ENCODE measurements at regions not wholly inside any gene's neighbourhood (a gene's known extent, or its start where the extent isn't known, plus 50 kb on each side); places are given as distances from the start of the nearest gene placed in this dataset.

DNA sequence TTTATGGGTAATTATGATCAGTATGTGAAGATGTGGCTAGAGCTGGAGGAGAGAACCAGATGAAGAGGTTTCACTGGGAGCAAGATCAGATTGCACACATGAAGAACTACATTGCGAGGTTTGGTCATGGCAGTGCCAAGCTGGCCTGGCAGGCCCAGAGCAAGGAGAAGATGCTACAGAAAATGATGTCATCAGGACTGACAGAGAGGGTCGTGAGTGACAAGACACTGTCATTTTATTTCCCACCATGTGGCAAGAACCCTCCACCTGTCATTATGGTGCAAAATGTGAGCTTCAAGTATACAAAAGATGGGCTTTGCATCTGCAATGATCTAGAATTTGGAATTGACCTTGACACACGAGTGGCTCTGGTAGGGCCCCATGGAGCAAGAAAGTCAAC is 168.3 kb downstream of the C3orf38 start:
- H3K36me3 ChIP-seq (replicated peaks; ENCODE audit: control insufficient read depth, insufficient read depth, low read length), result no peaks in the 10 kb centered on the region
- no peak for DNase-seq
- H3K4me3 ChIP-seq (ENCODE audit: insufficient read depth, low read depth, low read length), result no peak overlapping the region
- no peaks in the 10 kb centered on the region for H3K27me3 ChIP-seq (ENCODE audit: control insufficient read depth, insufficient read depth, low read length)

DNA sequence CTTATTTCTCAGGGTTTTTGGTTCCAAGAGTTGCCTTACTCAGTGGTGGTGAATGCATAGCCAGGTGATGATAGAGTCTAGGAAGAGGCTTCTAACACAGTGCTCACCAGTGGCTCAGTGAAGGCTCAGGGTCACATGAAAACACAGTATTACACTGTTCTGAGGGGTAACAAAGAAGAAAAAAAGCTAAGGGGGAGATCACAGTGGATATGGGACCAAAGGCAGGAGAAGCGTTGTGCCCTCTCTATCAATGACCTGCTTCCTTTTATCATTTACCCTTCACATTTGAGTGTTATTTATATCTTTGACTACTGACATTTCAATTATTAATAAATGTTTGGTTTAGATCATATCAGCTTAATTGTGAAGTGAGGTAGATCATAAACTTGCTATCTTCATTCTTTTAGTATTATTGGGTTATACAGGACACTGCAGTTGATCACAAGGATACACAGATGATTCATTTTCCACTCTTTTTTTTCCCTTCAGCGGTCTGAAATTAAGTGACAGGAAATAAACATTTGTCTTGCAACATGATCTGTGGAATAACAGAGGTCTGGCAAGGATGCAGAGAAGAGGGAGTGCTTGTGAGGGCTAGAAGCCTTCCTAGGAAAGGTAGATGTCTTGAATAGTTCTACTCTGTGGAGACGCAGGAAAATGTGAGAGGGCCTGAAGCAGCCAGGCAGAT is 171.7 kb downstream of the C3orf38 start:
- DNase-seq, result no peak
- Histone ChIP-seq H3K4me3 (ENCODE audit: insufficient read depth, low read depth, low read length) (no peak overlapping the region), H3K36me3 (replicated peaks; ENCODE audit: control insufficient read depth, insufficient read depth, low read length) (no peaks in the 10 kb centered on the region), H3K27me3 (ENCODE audit: control insufficient read depth, insufficient read depth, low read length) (no peaks in the 10 kb centered on the region)

DNA sequence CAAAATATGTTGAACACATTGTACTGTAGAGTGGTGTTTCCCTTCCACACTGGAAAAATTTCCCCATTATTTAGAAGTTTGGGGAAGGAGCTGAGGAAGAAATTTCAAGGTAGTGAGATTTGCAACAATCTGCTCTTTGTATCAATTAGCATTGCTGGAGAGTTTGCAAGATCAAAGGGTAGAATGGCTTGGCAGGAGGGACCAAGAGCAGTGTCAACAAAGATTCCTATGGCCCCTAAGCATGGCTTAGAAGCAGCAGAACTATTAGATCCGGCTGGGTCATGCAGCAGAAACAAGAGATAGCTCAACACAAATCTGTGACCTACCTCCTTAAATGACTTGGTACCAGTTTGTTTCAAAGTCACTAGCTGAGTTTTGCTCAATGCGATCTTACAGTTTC is 175.0 kb downstream of the C3orf38 start:
- Histone ChIP-seq H3K4me3 (ENCODE audit: insufficient read depth, low read depth, low read length) (no peak overlapping the region), H3K27me3 (ENCODE audit: control insufficient read depth, insufficient read depth, low read length) (no peaks in the 10 kb centered on the region), H3K36me3 (replicated peaks; ENCODE audit: control insufficient read depth, insufficient read depth, low read length) (no peaks in the 10 kb centered on the region)
- no peak for DNase-seq

DNA sequence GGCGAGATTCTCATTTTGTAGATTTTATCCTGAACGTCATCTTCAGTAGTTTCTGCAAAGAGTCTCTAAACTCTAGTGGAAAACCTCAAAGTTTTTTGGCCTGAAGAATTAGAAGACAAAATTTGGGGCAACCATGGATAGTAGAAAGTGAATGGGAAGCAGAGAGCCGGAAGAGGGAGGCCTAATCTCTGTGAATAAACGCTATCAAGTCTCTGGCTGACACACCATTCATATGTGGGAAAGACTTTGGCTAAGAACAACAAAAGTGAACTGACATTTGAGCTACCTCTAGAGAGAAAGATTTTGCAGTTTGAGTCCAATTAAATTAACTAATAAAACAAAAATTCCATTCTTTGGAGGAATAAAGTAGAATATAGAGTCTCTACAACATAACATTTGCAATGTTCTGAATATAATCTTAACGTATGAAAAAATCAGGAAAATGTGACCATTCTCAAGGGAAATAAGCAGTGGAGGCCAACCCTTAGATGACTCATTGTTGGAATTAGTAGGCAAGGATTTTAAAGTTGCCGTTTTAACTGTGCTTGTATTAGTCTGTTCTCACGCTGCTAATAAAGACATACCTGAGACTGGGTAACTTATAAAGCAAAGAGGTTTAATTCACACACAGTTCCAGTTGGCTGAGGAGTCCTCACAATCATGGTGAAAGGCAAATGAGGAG is 184.6 kb downstream of the C3orf38 start:
- Histone ChIP-seq H3K36me3 (replicated peaks; ENCODE audit: control insufficient read depth, insufficient read depth, low read length) (no peaks in the 10 kb centered on the region), H3K27me3 (ENCODE audit: control insufficient read depth, insufficient read depth, low read length) (no peaks in the 10 kb centered on the region), H3K4me3 (ENCODE audit: insufficient read depth, low read depth, low read length) (no peak overlapping the region)
- DNase-seq, result no peak

DNA sequence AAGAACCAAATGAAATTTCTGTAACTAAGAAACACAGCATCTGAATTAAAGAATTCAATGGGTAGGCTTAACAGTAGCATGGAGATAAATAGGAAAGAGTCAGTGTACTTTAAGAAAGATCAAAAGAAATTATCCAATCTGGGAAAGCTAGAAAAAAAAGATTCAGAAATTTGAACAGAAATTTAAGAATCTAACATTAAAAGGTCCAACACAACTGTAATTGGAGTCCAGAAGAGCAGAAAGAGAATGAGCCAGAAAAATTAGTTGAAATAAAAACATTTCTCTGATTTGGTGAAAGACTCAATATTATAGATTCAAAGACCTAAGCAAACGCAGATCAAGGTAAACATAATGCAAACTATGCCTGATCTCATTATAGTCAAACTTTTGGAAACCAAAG is 187.1 kb downstream of the C3orf38 start:
- no peaks in the 10 kb centered on the region for H3K36me3 ChIP-seq (replicated peaks; ENCODE audit: control insufficient read depth, insufficient read depth, low read length)
- H3K27me3 ChIP-seq (ENCODE audit: control insufficient read depth, insufficient read depth, low read length), result no peaks in the 10 kb centered on the region
- DNase-seq, result no peak
- no peak overlapping the region for H3K4me3 ChIP-seq (ENCODE audit: insufficient read depth, low read depth, low read length)

DNA sequence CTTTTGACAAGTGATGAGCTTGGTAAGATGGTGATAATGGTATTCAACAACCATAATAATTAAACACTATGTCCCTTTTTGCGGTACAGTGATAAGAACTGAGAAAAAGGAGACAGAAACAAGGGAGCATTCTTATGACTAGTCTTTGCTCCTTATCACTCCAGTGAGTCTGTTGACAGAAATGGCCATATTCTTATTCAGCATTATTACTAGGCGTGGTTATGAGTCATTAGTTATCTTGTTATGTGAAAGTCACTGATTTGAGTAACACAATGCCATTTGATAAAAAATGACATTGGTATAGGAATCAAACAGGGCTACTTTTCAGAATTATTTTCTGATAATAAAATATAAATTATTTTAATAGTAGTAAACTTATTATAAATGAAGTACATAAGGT is 193.5 kb downstream of the C3orf38 start:
- Histone ChIP-seq H3K36me3 (replicated peaks; ENCODE audit: control insufficient read depth, insufficient read depth, low read length) (no peaks in the 10 kb centered on the region), H3K27me3 (ENCODE audit: control insufficient read depth, insufficient read depth, low read length) (no peaks in the 10 kb centered on the region), H3K4me3 (ENCODE audit: insufficient read depth, low read depth, low read length) (no peak overlapping the region)
- DNase-seq, result no peak

DNA sequence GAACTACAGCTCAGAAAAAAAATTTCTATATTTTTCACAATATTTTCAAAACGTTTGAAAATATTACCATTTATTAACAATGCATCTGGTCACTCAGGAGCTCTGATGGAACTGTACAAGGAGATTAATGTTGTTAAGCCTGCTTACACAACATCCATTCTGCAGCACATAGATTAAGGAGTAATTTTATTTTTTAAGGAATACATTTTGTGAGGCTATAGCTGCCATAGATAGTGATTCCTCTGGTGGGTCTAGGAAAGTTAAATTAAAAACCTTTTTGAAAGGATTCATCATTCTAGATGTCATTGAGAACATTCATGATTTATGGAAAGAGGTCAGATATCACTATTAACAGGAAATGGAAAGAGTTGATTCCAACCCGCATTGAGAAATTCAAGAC is 196.9 kb downstream of the C3orf38 start:
- H3K36me3 ChIP-seq (replicated peaks; ENCODE audit: control insufficient read depth, insufficient read depth, low read length), result no peaks in the 10 kb centered on the region
- DNase-seq, result no peak
- H3K4me3 ChIP-seq (ENCODE audit: insufficient read depth, low read depth, low read length), result no peak overlapping the region
- H3K27me3 ChIP-seq (ENCODE audit: control insufficient read depth, insufficient read depth, low read length), result no peaks in the 10 kb centered on the region

DNA sequence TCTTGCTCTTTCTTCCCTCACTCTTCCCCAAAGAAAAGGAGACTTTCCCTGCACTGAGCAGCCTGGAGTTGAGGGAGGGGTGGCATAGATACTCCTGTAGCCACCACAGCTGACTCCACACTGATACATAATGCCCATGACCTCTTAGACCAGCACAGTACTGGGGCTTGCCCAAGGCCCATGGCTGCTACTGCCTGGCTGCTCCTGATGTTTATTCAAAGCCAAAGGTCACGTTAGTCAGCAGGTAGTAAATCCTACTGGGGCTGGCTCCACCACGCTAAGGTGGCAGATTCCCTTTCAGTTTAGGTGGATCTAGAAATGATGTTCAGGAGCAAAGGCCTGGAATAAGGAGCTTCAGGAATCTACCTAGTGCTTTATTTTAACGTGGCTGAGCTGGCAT is 212.7 kb downstream of the C3orf38 start:
- no peak overlapping the region for H3K4me3 ChIP-seq (ENCODE audit: insufficient read depth, low read depth, low read length)
- DNase-seq, result no peak
- H3K36me3 ChIP-seq (replicated peaks; ENCODE audit: control insufficient read depth, insufficient read depth, low read length), result no peaks in the 10 kb centered on the region
- H3K27me3 ChIP-seq (ENCODE audit: control insufficient read depth, insufficient read depth, low read length), result no peaks in the 10 kb centered on the region

DNA sequence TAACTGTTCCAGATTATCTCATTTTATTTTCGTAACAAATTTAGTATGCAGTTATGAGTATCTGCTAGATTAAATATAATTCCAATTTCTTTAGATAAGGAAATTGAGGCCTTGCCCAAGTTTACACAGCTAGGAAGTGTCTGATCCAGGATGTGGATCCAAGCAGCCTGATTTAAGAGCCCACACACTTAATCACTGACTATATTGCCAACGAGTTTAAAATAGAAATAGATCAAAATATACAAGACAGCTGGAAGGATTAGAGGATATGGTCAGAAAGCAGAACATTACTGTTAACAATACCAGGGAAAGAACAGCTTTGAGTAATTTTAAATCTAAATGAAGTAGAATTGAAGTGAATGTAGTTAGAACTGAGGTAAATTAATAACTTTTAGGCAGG is 215.2 kb downstream of the C3orf38 start:
- DNase-seq, result no peak
- no peaks in the 10 kb centered on the region for H3K36me3 ChIP-seq (replicated peaks; ENCODE audit: control insufficient read depth, insufficient read depth, low read length)
- H3K27me3 ChIP-seq (ENCODE audit: control insufficient read depth, insufficient read depth, low read length), result no peaks in the 10 kb centered on the region
- H3K4me3 ChIP-seq (ENCODE audit: insufficient read depth, low read depth, low read length), result no peak overlapping the region

DNA sequence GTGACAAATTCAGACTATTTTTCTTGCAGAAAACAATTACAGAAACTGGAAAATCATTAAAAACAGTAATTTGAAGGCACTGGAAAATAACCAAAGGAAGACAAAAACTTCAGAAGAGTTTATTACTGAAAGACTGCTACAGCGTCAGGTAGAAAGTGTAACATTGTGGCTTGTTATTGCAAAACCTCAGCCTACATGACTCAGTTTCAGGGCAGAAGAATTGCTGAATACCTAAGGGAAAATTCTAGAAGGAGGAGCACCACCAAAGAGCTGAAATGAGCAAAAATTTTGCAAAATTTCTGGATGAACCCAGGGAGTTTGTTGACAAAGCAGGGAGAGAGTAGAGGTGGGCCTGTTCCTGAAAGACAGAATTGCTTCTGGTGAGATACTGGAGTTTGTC is 219.6 kb downstream of the C3orf38 start:
- DNase-seq, result no peak
- no peaks in the 10 kb centered on the region for H3K36me3 ChIP-seq (replicated peaks; ENCODE audit: control insufficient read depth, insufficient read depth, low read length)
- H3K4me3 ChIP-seq (ENCODE audit: insufficient read depth, low read depth, low read length), result no peak overlapping the region
- H3K27me3 ChIP-seq (ENCODE audit: control insufficient read depth, insufficient read depth, low read length), result no peaks in the 10 kb centered on the region

DNA sequence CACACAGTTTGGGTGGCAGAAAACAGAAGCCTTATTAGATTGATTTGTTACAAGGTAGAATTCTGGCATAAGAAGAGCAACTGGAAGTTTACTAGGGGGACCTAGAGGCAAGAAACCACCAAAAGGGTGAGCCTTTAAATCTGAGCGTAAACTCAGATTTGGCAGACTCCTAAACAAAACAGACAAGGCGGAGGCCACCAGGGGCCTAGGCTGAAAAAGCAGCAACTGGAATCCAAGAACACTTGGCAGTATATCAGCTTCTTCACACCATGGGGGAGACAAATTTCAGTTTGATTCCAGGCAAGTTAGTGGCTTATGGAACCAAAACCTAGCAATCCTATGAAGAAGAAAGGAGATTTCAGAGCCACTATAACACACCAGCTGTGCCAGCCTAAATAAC is 220.0 kb downstream of the C3orf38 start:
- no peaks in the 10 kb centered on the region for H3K36me3 ChIP-seq (replicated peaks; ENCODE audit: control insufficient read depth, insufficient read depth, low read length)
- no peak for DNase-seq
- H3K27me3 ChIP-seq (ENCODE audit: control insufficient read depth, insufficient read depth, low read length), result no peaks in the 10 kb centered on the region
- H3K4me3 ChIP-seq (ENCODE audit: insufficient read depth, low read depth, low read length), result no peak overlapping the region

DNA sequence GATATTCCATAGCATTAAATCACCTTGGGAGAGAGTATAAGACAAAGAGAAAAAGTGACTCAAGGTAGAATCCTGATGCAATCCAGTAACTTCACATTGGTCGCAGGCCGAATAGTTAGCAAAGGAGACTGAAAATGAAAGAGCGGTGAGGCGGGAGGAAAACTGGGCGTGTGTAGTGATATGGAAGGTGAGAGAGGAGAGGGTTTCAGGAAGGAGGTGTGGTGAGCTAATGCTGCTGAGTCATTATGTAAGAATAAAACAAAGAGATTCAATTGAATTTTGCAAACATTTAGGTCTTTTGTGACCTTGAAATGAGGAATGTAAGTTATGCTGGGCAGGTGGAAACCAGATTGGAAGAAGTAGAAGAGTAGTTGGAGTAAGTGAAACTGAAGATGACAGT is 235.3 kb downstream of the C3orf38 start:
- DNase-seq, result no peak
- no peak overlapping the region for H3K4me3 ChIP-seq (ENCODE audit: insufficient read depth, low read depth, low read length)
- H3K36me3 ChIP-seq (replicated peaks; ENCODE audit: control insufficient read depth, insufficient read depth, low read length), result no peaks in the 10 kb centered on the region
- H3K27me3 ChIP-seq (ENCODE audit: control insufficient read depth, insufficient read depth, low read length), result no peaks in the 10 kb centered on the region

DNA sequence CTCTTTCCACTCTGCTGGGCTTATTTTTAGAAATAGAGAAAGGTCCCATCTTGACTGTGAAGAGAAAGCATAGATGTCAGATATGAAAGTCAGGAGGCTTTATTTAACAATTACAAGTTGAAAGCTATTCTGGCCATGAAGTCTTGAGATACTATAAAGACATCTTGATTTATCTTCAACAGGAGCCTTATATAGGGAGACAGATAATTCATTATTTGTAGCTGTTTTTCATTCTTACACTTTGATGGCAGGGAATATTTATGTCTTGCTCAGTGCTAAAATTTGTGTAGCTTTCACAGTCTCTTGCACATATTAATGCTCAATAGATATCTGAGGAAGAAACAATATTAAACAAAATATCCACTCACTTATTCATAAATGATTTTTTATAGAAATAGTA is 248.8 kb downstream of the C3orf38 start:
- Histone ChIP-seq H3K36me3 (replicated peaks; ENCODE audit: control insufficient read depth, insufficient read depth, low read length) (no peaks in the 10 kb centered on the region), H3K4me3 (ENCODE audit: insufficient read depth, low read depth, low read length) (no peak overlapping the region), H3K27me3 (ENCODE audit: control insufficient read depth, insufficient read depth, low read length) (no peaks in the 10 kb centered on the region)
- no peak for DNase-seq

DNA sequence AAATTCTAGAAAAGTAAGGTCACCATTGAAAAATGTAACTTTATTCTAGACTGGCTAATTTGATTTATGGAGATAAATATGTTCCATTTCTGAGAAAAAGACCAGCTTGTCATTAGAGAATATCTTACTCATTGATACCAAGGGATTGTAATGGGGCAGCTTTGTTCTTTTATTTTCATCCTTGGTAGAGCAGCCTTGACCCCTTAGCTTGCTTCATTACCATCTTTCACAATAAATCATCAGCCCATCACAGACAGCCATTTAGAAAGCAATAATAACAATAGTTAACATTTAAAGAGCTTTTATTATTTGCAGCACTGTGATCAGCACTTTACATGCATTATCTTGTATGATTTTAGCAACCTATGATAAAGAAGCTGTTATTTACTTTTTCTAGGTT is 253.6 kb downstream of the C3orf38 start:
- Histone ChIP-seq H3K36me3 (replicated peaks; ENCODE audit: control insufficient read depth, insufficient read depth, low read length) (no peaks in the 10 kb centered on the region), H3K27me3 (ENCODE audit: control insufficient read depth, insufficient read depth, low read length) (no peaks in the 10 kb centered on the region), H3K4me3 (ENCODE audit: insufficient read depth, low read depth, low read length) (no peak overlapping the region)
- DNase-seq, result no peak

DNA sequence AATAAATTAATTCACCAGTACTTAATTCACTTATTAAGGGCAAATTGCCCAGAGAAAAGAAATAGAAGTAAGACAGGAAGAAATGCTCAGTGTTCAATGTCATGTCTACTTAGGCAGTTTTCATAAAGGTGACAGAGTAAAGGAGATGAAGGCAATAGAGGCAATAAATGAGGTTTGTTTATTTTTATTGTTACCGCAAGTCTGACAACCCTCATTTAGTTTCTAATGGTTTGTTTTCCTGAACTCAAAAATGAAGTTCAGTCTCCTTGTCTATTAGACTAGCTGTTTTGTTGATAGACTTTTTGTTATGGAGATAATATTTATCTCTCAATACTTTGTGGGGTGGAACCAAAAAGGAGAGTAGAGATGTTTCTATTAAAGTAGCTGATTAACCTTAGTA is 258.3 kb downstream of the C3orf38 start:
- DNase-seq, result no peak
- H3K27me3 ChIP-seq (ENCODE audit: control insufficient read depth, insufficient read depth, low read length), result no peaks in the 10 kb centered on the region
- no peak overlapping the region for H3K4me3 ChIP-seq (ENCODE audit: insufficient read depth, low read depth, low read length)
- no peaks in the 10 kb centered on the region for H3K36me3 ChIP-seq (replicated peaks; ENCODE audit: control insufficient read depth, insufficient read depth, low read length)

DNA sequence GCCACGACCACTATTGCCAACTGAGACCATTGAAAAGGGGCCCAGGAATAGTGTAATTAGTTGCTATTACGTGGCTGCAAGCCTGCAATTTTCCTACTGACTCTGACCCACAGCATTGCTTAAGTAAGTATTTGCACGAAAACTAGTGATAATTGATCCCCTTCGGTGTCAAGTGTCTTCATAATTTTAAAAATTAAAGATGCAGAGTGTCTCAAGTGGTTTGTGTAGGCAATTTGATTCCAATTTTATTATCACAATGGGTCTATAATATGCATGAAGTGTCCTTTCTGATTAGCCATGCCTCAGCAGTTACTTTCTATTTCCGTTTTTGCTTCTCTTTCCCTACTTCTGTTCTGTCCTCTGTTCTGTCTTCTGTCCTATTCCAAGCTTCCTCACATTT is 259.2 kb downstream of the C3orf38 start:
- Histone ChIP-seq H3K36me3 (replicated peaks; ENCODE audit: control insufficient read depth, insufficient read depth, low read length) (no peaks in the 10 kb centered on the region), H3K4me3 (ENCODE audit: insufficient read depth, low read depth, low read length) (no peak overlapping the region), H3K27me3 (ENCODE audit: control insufficient read depth, insufficient read depth, low read length) (no peaks in the 10 kb centered on the region)
- DNase-seq, result no peak
